GM23248 (cell line): ENCODE measurements at regions not wholly inside any gene's neighbourhood (a gene's known extent, or its start where the extent isn't known, plus 50 kb on each side); places are given as distances from the start of the nearest gene placed in this dataset.

Experiments used
- DNase-seq: peaks from one replicate; pipeline ENCODE4 v3.0.0-alpha.2; 2015
- H2AFZ ChIP-seq: fragments of 200-600 bp; sonication (generic); 2 replicates; pipeline ENCODE4 v1.6.1; 2016; ENCODE audit warnings: antibody characterized with exemption
- H3F3A ChIP-seq: fragments of 200-600 bp; sonication (generic); 2 replicates; pipeline ENCODE4 v1.6.1; 2016; ENCODE audit warnings: mild to moderate bottlenecking, antibody characterized with exemption, mixed run types; ENCODE audit not compliant: insufficient read depth
- H3K27ac ChIP-seq: fragments of 200-600 bp; sonication (generic); 2 replicates; pipeline ENCODE4 v1.5.1; 2016; ENCODE audit warnings: mild to moderate bottlenecking
- H3K27me3 ChIP-seq: fragments of 200-600 bp; sonication (generic); replicated peaks from 2 replicates; pipeline ENCODE4 v1.6.1; 2016; ENCODE audit warnings: mild to moderate bottlenecking; ENCODE audit not compliant: insufficient read depth
- H3K36me3 ChIP-seq: fragments of 200-600 bp; sonication (generic); 2 replicates; pipeline ENCODE4 v1.6.1; 2016; ENCODE audit warnings: low read depth, mild to moderate bottlenecking
- H3K4me1 ChIP-seq: fragments of 200-600 bp; sonication (generic); 2 replicates; pipeline ENCODE4 v1.6.1; 2016; ENCODE audit warnings: mild to moderate bottlenecking; ENCODE audit not compliant: insufficient read depth
- H3K4me2 ChIP-seq: fragments of 200-600 bp; sonication (generic); one replicate; pipeline ENCODE4 v1.6.1; 2016; ENCODE audit warnings: mild to moderate bottlenecking; ENCODE audit not compliant: unreplicated experiment
- H3K4me3 ChIP-seq: fragments of 200-600 bp; sonication (generic); 2 replicates; pipeline ENCODE4 v1.5.1; 2016; ENCODE audit warnings: mild to moderate bottlenecking
- H3K79me2 ChIP-seq: fragments of 200-600 bp; sonication (generic); 2 replicates; pipeline ENCODE4 v1.6.1; 2016; ENCODE audit warnings: mild to moderate bottlenecking; ENCODE audit not compliant: insufficient read depth
- H3K9ac ChIP-seq: fragments of 200-600 bp; sonication (generic); 2 replicates; pipeline ENCODE4 v1.6.1; 2016; ENCODE audit warnings: mild to moderate bottlenecking
- H3K9me2 ChIP-seq: fragments of 200-600 bp; sonication (generic); 2 replicates; pipeline ENCODE4 v1.6.1; 2016; ENCODE audit warnings: mixed run types, mild to moderate bottlenecking, moderate library complexity; ENCODE audit not compliant: insufficient read depth
- H3K9me3 ChIP-seq: fragments of 200-600 bp; sonication (generic); one replicate; pipeline ENCODE4 v1.6.1; 2017; ENCODE audit warnings: low read depth
- H4K20me1 ChIP-seq: fragments of 200-600 bp; sonication (generic); 2 replicates; pipeline ENCODE4 v1.6.0; 2016; ENCODE audit not compliant: insufficient read depth
- EZH2 ChIP-seq: fragments of 200-600 bp; sonication (generic); IDR thresholded peaks from 2 replicates; pipeline ENCODE4 v1.6.1; 2018; ENCODE audit warnings: antibody characterized with exemption, mild to moderate bottlenecking; ENCODE audit not compliant: insufficient read depth, poor library complexity, severe bottlenecking
- EZH2phosphoT487 ChIP-seq: fragments of 200-600 bp; sonication (generic); IDR thresholded peaks from 2 replicates; pipeline ENCODE4 v1.6.1; 2018; ENCODE audit warnings: antibody characterized with exemption, moderate library complexity, mild to moderate bottlenecking, low read depth; ENCODE audit not compliant: insufficient read depth
- WGBS, 2 experiments: methylation state at CpG; one replicate each; pipeline ENCODE4 v1.1.6; 2015 to 2017; ENCODE audit warnings: low lambda C conversion rate in 2 of 2, low coverage in 1 of 2; ENCODE audit errors: missing lambda C conversion rate in 2 of 2; 5-methylcytosine and 5-hydroxymethylcytosine counted together
- in situ Hi-C: fragments of 300-500 bp; cut with MboI; formaldehyde crosslinking; loops from 2 replicates; pipeline ENCODE4 v1.15.0; 2020

DNA sequence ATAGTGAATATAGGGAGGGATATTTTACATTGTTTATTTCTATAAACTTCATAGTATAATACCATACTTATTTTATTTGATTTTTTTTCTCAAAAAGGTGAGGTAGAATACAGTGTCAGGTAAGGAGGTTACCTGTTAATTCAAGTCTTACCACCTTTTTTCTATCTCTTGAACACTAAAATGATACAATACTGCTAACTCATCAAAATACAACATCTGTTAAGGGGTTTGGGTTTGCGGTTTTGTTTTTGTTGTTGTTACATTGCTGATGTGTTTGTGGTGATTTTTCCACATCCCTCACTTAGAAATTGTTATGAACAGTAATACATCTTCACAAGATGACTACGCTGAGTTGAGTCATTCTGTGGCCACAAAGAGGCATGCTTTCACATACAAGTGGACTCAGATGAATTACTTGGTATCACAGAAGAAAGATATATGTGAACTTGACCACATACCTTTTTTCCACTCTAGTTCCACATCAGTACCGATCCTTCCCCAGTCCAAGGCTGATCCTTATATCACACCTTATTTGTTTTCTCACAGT, 139.4 kb upstream of the ID4 start:
- Histone ChIP-seq H3K4me2 (peak overlapping the region; percentile 11), H3K9me3 (no peaks in the 10 kb centered on the region), H3K9me2 (no peaks in the 10 kb centered on the region), H3K27me3 (peaks cover 3% of the 10 kb centered on the region), H3F3A (0 out of 2 replicates have a peak, but pooled peaks cover 8% of the 10 kb centered on the region), H3K9ac (no peak overlapping the region), H3K36me3 (no peaks in the 10 kb centered on the region), H3K4me3 (no peak overlapping the region), H4K20me1 (no peaks in the 10 kb centered on the region), H3K79me2 (no peaks in the 10 kb centered on the region), H2AFZ (no peak overlapping the region), H3K4me1 (peaks cover 8% of the 10 kb centered on the region; the same call in 1 of the 2 replicates), H3K27ac (no peak overlapping the region)
- in situ Hi-C loops, result no loop called here
- TF ChIP-seq EZH2phosphoT487, result peak; percentile 85
- no peak for TF ChIP-seq EZH2
- DNase-seq, result peak; percentile 91
- 14 to 15% methylated on average over 3 of the region's 3 CpGs for WGBS, 2 experiments

DNA sequence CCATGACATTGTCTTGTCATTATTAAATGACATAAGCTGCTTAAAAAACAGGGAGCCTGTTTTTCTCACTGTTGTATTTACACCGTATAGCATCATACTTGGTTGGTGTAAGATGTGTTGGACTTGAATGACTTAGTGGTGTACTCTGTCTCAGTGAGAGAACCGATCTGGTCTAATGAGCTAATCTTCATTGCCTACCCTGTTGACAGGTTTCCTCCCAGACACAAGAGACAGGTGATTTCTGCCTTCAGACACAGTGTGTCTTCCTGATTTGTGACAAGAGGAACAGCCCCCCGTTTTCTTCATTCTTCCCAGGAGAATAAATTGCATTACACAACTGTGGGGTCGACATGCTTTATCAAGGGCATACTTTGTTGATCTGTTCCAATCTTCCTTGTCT, 137.2 kb upstream of the ID4 start:
- 88 to 90% methylated on average over 4 of the region's 4 CpGs for WGBS, 2 experiments
- Histone ChIP-seq H3K9me2 (no peaks in the 10 kb centered on the region), H3K9me3 (no peaks in the 10 kb centered on the region), H3K36me3 (no peaks in the 10 kb centered on the region), H3F3A (peaks cover 13% of the 10 kb centered on the region), H2AFZ (no peak overlapping the region), H3K27me3 (no peaks in the 10 kb centered on the region), H3K4me3 (no peak overlapping the region), H3K79me2 (no peaks in the 10 kb centered on the region), H3K9ac (no peak overlapping the region), H3K27ac (no peak overlapping the region), H4K20me1 (no peaks in the 10 kb centered on the region), H3K4me2 (no peak overlapping the region), H3K4me1 (peaks cover 9% of the 10 kb centered on the region; the same call in 1 of the 2 replicates)
- TF ChIP-seq EZH2phosphoT487, result no peak
- no peak for TF ChIP-seq EZH2
- no peak for DNase-seq
- in situ Hi-C loops, result no loop called here

DNA sequence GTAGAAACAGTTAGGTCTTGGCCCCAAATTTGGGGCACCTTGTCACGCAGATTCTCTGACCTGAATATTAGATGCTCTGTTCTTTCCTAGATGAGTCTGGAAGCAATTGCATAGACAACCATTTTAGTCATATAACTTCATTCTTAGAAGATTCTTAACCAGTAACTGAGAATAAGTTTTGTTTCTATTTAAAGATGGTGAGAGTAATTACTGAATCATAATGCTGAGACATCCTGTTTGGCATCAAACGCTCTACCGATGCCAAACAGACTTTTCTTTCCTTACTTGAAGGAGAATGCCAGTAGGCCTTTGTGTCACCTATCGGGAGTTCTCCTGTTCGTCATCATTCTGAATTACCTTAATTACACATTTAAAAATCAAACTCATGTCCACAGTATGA, 131.6 kb upstream of the ID4 start:
- Histone ChIP-seq H3K4me1 (peaks cover 9% of the 10 kb centered on the region), H3F3A (peaks cover 8% of the 10 kb centered on the region), H3K4me3 (no peak overlapping the region), H2AFZ (no peak overlapping the region), H3K9ac (no peak overlapping the region), H3K4me2 (no peak overlapping the region), H4K20me1 (no peaks in the 10 kb centered on the region), H3K79me2 (no peaks in the 10 kb centered on the region), H3K9me3 (no peaks in the 10 kb centered on the region), H3K36me3 (no peaks in the 10 kb centered on the region), H3K27me3 (no peaks in the 10 kb centered on the region), H3K27ac (peak overlapping the region; percentile 53), H3K9me2 (no peaks in the 10 kb centered on the region)
- 41 to 45% methylated on average over 5 of the region's 5 CpGs for WGBS, 2 experiments
- DNase-seq, result peak; percentile 78
- in situ Hi-C loops, result no loop called here
- TF ChIP-seq EZH2 (no peak), EZH2phosphoT487 (no peak)

DNA sequence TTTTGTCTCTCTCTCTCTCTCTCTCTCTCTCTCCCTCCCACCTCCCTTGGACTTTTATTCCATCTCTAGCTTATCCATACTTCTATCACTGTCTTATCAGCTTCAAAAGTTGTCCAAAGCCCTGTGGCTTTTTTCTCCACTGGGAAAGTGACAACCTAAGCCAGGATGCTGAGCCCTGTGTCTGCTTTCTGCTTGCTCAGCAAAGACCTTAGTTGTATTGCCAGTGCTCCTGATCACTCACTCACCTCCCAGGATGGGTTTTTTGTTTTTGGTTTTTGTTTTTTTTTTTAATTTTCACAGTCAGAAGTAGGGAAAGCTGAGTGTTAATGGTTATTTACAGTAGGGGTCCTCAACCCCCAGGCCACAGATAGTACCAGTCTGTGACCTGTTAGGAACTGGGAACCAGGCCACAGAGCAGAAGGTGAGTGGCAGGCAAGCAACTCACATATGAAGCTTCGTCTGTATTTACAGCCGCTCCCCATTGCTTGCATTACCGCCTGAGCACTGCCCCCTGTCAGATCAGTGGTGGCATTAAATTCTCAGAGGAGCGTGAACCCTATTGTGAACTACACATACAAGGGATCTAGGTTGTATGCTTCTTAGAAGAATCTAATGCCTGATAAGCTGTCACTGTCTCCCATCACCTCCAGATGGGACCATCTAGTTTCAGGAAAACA, 125.0 kb upstream of the ID4 start:
- Histone ChIP-seq H2AFZ (no peak overlapping the region), H3K79me2 (no peaks in the 10 kb centered on the region), H3F3A (no peaks in the 10 kb centered on the region), H3K27ac (no peak overlapping the region), H3K4me1 (no peaks in the 10 kb centered on the region), H3K9ac (no peak overlapping the region), H3K27me3 (no peaks in the 10 kb centered on the region), H4K20me1 (no peaks in the 10 kb centered on the region), H3K4me2 (no peak overlapping the region), H3K4me3 (no peak overlapping the region), H3K9me2 (no peaks in the 10 kb centered on the region), H3K36me3 (no peaks in the 10 kb centered on the region), H3K9me3 (no peaks in the 10 kb centered on the region)
- WGBS, 2 experiments, result 97 to 100% methylated on average over 4 of the region's 4 CpGs
- in situ Hi-C loops, result no loop called here
- no peak for TF ChIP-seq EZH2
- TF ChIP-seq EZH2phosphoT487, result no peak
- DNase-seq, result no peak
